CD14-positive monocyte (primary cell): ENCODE measurements at regions not wholly inside any gene's neighbourhood (a gene's known extent, or its start where the extent isn't known, plus 50 kb on each side); places are given as distances from the start of the nearest gene placed in this dataset.

Experiments used
- DNase-seq, 3 donors: peaks; one replicate each; pipeline ENCODE4 v3.0.0-alpha.2; 2011 to 2022
- H2AFZ ChIP-seq: 2 replicates; pipeline ENCODE4 v1.6.0; 2012; ENCODE audit warnings: mild to moderate bottlenecking, low read depth, low read length, inconsistent platforms; ENCODE audit not compliant: insufficient read depth, poor library complexity, severe bottlenecking
- H3K27ac ChIP-seq, 2 donors: 1 replicate in 1 of 2; 2 replicates in 1 of 2; pipeline ENCODE4 v1.5.1; 2012 to 2013; ENCODE audit warnings: low read length in 2 of 2, control low read depth in 1 of 2, inconsistent platforms in 1 of 2, low read depth in 1 of 2, mild to moderate bottlenecking in 1 of 2
- H3K27me3 ChIP-seq, 2 donors: one replicate each; pipeline versions ENCODE4 v1.6.0 to v1.6.1; 2011 to 2013; ENCODE audit warnings: low read length in 2 of 2; ENCODE audit not compliant: control insufficient read depth in 2 of 2, insufficient read depth in 2 of 2
- H3K36me3 ChIP-seq, 2 donors: replicated peaks in 1 of 2; 1 replicate in 1 of 2; 2 replicates in 1 of 2; pipeline versions ENCODE4 v1.5.1 to v1.6.1; 2012 to 2013; ENCODE audit warnings: low read length in 2 of 2, control low read depth in 1 of 2, inconsistent platforms in 1 of 2, mild to moderate bottlenecking in 1 of 2; ENCODE audit not compliant: insufficient read depth in 2 of 2, control insufficient read depth in 1 of 2
- H3K4me1 ChIP-seq, 2 donors: 1 replicate in 1 of 2; 2 replicates in 1 of 2; pipeline versions ENCODE4 v1.5.1 to v1.6.1; 2012 to 2013; ENCODE audit warnings: low read length in 2 of 2, control low read depth in 1 of 2, inconsistent platforms in 1 of 2, mild to moderate bottlenecking in 1 of 2, moderate library complexity in 1 of 2; ENCODE audit not compliant: insufficient read depth in 2 of 2, control insufficient read depth in 1 of 2
- H3K4me2 ChIP-seq: replicated peaks from 2 replicates; pipeline ENCODE3; 2012; ENCODE audit warnings: low read length, moderate library complexity, mild to moderate bottlenecking; ENCODE audit not compliant: poor library complexity, severe bottlenecking; ENCODE audit errors: extremely low read depth
- H3K4me3 ChIP-seq, 3 experiments: fragments of 200-600 bp in 1 of 3; sonication (generic) in 1 of 3; replicated peaks in 1 of 3; 1 replicate in 2 of 3; 2 replicates in 1 of 3; pipeline ENCODE4 v1.5.1; 2011 to 2013; ENCODE audit warnings: low read length in 3 of 3, mild to moderate bottlenecking in 3 of 3, control low read depth in 2 of 3, low read depth in 2 of 3, inconsistent platforms in 1 of 3, moderate library complexity in 1 of 3
- H3K79me2 ChIP-seq: 2 replicates; pipeline ENCODE4 v1.6.0; 2012; ENCODE audit warnings: mild to moderate bottlenecking, control low read depth, inconsistent platforms, low read length, moderate library complexity; ENCODE audit not compliant: insufficient read depth
- H3K9ac ChIP-seq: 2 replicates; pipeline ENCODE4 v1.6.0; 2017; ENCODE audit warnings: low read length, mild to moderate bottlenecking; ENCODE audit not compliant: insufficient read depth, poor library complexity, severe bottlenecking
- H3K9me3 ChIP-seq, 2 donors: replicated peaks in 1 of 2; 1 replicate in 1 of 2; 2 replicates in 1 of 2; pipeline versions ENCODE4 v1.5.1 to v1.6.1; 2012 to 2013; ENCODE audit warnings: low read length in 2 of 2, control low read depth in 1 of 2; ENCODE audit not compliant: control insufficient read depth in 1 of 2, insufficient read depth in 1 of 2
- H4K20me1 ChIP-seq: 2 replicates; pipeline ENCODE4 v1.6.0; 2012; ENCODE audit warnings: mild to moderate bottlenecking, low read length, control low read depth, moderate library complexity; ENCODE audit not compliant: insufficient read depth
- H3K27ac Mint-ChIP-seq, 7 donors: one replicate each; pipeline ENCODE4 v1.8.0; 2020; ENCODE audit warnings: mild to moderate bottlenecking in 7 of 7, mixed read lengths in 7 of 7, moderate library complexity in 6 of 7, inconsistent platforms in 2 of 7
- H3K27me3 Mint-ChIP-seq, 3 donors: one replicate each; pipeline ENCODE4 v1.8.0; 2021 to 2022; ENCODE audit warnings: low read depth in 3 of 3, mild to moderate bottlenecking in 3 of 3, mixed read lengths in 3 of 3, moderate library complexity in 3 of 3, inconsistent platforms in 1 of 3
- H3K36me3 Mint-ChIP-seq, 2 donors: one replicate each; pipeline ENCODE4 v1.8.0; 2020; ENCODE audit warnings: mixed read lengths in 2 of 2, inconsistent platforms in 1 of 2, mild to moderate bottlenecking in 1 of 2
- H3K4me1 Mint-ChIP-seq: one replicate; pipeline ENCODE4 v1.8.0; 2020; ENCODE audit warnings: mild to moderate bottlenecking, mixed read lengths
- H3K4me3 Mint-ChIP-seq, 2 donors: one replicate each; pipeline ENCODE4 v1.8.0; 2020; ENCODE audit warnings: mild to moderate bottlenecking in 2 of 2, mixed read lengths in 2 of 2, moderate library complexity in 1 of 2
- H3K9me3 Mint-ChIP-seq, 7 donors: one replicate each; pipeline ENCODE4 v1.8.0; 2020 to 2022; ENCODE audit warnings: mixed read lengths in 7 of 7, mild to moderate bottlenecking in 6 of 7, moderate library complexity in 6 of 7, inconsistent platforms in 2 of 7
- WGBS: methylation state at CpG from one replicate; pipeline ENCODE4 v1.1.5; 2013; ENCODE audit warnings: missing lambda C conversion rate; ENCODE audit not compliant: insufficient coverage; 5-methylcytosine and 5-hydroxymethylcytosine counted together
- intact Hi-C, 2 donors: fragments of 100-400 bp; cut with micrococcal nuclease; formaldehyde crosslinking; loops; one replicate each; pipeline versions ENCODE4 v1.15.0 to v1.15.1; 2023
- TF ChIP-seq, protein P1 (sequence below): fragments of 200-600 bp; IDR thresholded peaks from one replicate; pipeline ENCODE4 v1.8.0; 2022; ENCODE audit warnings: antibody characterized with exemption, mild to moderate bottlenecking

DNA sequence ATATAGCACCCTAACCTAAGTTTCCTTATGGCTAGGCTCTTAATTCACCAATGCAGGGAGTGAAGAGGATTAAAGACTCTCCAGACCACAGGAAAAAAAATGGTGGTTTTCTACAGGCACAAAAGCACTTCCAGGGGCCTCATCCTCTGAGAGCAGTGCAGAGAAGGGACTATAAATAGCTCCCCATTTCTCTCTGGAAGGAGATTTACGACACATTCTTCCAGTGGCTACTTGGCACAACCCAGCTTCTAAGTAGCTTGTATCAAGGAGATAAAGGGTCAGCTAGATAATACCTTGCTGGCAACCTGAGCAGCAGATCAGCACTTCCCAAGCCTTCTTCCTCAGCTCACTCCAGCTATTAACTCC lies 73.5 kb downstream of the CRPPA start:
- Histone ChIP-seq H3K9ac (no peak overlapping the region), H3K79me2 (no peaks in the 10 kb centered on the region), H3K9me3 (peaks cover 4 to 9% of the 10 kb centered on the region in 2 donors), H3K4me2 (no peak overlapping the region), H3K4me3 (no peak overlapping the region), H3K27me3 (no peaks in the 10 kb centered on the region), H3K4me1 (no peaks in the 10 kb centered on the region), H3K36me3 (no peaks in the 10 kb centered on the region), H3K27ac (no peak overlapping the region), H4K20me1 (no peaks in the 10 kb centered on the region), H2AFZ (no peak overlapping the region)
- H3K4me1 Mint-ChIP-seq = no peaks in the 10 kb centered on the region
- WGBS = no CpG with 5 or more reads among the region's 1 CpG
- H3K36me3 Mint-ChIP-seq = no peaks in the 10 kb centered on the region
- no peak overlapping the region for H3K27ac Mint-ChIP-seq
- no peak for DNase-seq
- intact Hi-C loops = no loop called here
- no peaks in the 10 kb centered on the region for H3K27me3 Mint-ChIP-seq
- peaks cover 6 to 33% (median 16%) of the 10 kb centered on the region in 7 donors for H3K9me3 Mint-ChIP-seq
- no peak overlapping the region for H3K4me3 Mint-ChIP-seq
- TF ChIP-seq, protein P1, sequence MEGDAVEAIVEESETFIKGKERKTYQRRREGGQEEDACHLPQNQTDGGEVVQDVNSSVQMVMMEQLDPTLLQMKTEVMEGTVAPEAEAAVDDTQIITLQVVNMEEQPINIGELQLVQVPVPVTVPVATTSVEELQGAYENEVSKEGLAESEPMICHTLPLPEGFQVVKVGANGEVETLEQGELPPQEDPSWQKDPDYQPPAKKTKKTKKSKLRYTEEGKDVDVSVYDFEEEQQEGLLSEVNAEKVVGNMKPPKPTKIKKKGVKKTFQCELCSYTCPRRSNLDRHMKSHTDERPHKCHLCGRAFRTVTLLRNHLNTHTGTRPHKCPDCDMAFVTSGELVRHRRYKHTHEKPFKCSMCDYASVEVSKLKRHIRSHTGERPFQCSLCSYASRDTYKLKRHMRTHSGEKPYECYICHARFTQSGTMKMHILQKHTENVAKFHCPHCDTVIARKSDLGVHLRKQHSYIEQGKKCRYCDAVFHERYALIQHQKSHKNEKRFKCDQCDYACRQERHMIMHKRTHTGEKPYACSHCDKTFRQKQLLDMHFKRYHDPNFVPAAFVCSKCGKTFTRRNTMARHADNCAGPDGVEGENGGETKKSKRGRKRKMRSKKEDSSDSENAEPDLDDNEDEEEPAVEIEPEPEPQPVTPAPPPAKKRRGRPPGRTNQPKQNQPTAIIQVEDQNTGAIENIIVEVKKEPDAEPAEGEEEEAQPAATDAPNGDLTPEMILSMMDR = no peak

DNA sequence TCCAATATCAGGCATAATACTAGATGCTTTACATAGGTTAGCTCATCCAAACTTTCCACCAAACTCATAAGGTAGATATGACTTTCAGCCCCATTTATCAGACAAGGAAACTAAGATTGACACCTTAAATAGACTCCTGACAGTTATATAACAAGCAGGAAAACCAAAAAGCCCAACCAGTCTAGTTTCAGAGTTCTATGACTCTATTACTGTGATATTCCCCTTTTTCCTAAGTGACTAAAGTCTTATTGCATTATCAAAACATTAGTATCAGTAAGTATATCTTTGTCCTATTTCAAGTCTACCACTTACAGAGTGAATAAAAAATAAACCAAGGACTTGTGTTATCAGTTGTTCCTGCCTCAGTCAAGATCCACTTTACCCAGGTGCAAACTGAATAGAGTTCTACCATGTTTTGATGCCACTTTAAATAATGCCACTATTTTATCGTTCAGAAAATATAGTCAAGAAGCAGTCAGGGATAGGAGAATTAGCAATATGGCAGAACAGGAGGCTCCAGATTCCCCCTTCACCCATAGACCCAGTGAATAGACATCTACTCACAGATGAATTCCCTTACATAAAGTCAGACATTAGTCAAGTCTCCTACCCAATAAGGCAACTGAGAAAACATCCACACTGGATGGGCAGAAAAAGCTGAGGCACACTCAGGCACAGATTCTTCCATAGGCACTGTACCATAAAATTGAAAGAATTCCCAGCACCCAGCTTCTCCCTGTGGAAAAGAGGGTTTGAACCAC lies 74.1 kb downstream of the CRPPA start:
- Histone ChIP-seq H3K27ac (no peak overlapping the region), H3K4me1 (no peaks in the 10 kb centered on the region), H3K9ac (no peak overlapping the region), H3K9me3 (peaks cover 4 to 9% of the 10 kb centered on the region in 2 donors), H3K36me3 (no peaks in the 10 kb centered on the region), H3K27me3 (no peaks in the 10 kb centered on the region), H3K79me2 (no peaks in the 10 kb centered on the region), H3K4me2 (no peak overlapping the region), H3K4me3 (no peak overlapping the region), H2AFZ (no peak overlapping the region), H4K20me1 (no peaks in the 10 kb centered on the region)
- peaks cover 6 to 32% (median 16%) of the 10 kb centered on the region in 7 donors for H3K9me3 Mint-ChIP-seq
- WGBS = no CpG with 5 or more reads among the region's 1 CpG
- no peaks in the 10 kb centered on the region for H3K36me3 Mint-ChIP-seq
- no peak for DNase-seq
- H3K4me3 Mint-ChIP-seq = no peak overlapping the region
- H3K27me3 Mint-ChIP-seq = no peaks in the 10 kb centered on the region
- TF ChIP-seq, protein P1 = no peak
- H3K27ac Mint-ChIP-seq = no peak overlapping the region
- no peaks in the 10 kb centered on the region for H3K4me1 Mint-ChIP-seq
- intact Hi-C loops = no loop called here
